HG03342 (cell line): ENCODE measurements at regions not wholly inside any gene's neighbourhood (a gene's known extent, or its start where the extent isn't known, plus 50 kb on each side); places are given as distances from the start of the nearest gene placed in this dataset.
"Not testable (repeated sequence)": the region's sequence is repeated elsewhere in the genome, so short reads cannot be mapped to it uniquely, and the experiment has no call there.

Experiments
- ATAC-seq: cut with Tn5 transposase; IDR thresholded peaks from one replicate; pipeline ENCODE4 v1.9.1; 2021; ENCODE audit warnings: mild to moderate bottlenecking, moderate library complexity; ENCODE audit not compliant: unreplicated experiment

GRCh38 chrX:81857192-81857591 lies 655.3 kb downstream of the SH3BGRL start:
- no peak for ATAC-seq

GRCh38 chrX:81866873-81867272 lies 665.0 kb downstream of the SH3BGRL start:
- no peak for ATAC-seq

GRCh38 chrX:81868979-81869378 lies 667.1 kb downstream of the SH3BGRL start:
- no peak for ATAC-seq

GRCh38 chrX:81874807-81875206 lies 672.9 kb downstream of the SH3BGRL start:
- no peak for ATAC-seq

- ATAC-seq: no peak
Observed at GRCh38 chrX:81875800-81876199, 673.9 kb downstream of the SH3BGRL start.

- no peak for ATAC-seq
Observed at GRCh38 chrX:81876437-81876836, 674.5 kb downstream of the SH3BGRL start.

GRCh38 chrX:81890521-81890920 lies 688.6 kb downstream of the SH3BGRL start:
- no peak for ATAC-seq

GRCh38 chrX:81900522-81900921 lies 698.6 kb downstream of the SH3BGRL start:
- ATAC-seq: no peak

- ATAC-seq: no peak
Observed at GRCh38 chrX:81925812-81926211, 723.9 kb downstream of the SH3BGRL start.

- not testable (repeated sequence) for ATAC-seq
Observed at GRCh38 chrX:81945911-81946310, 744.0 kb downstream of the SH3BGRL start.

GRCh38 chrX:81957318-81957717 lies 755.4 kb downstream of the SH3BGRL start:
- ATAC-seq: no peak

GRCh38 chrX:81957900-81958545 lies 756.1 kb downstream of the SH3BGRL start:
- peak; percentile 86 for ATAC-seq

GRCh38 chrX:81959964-81960363 lies 758.1 kb downstream of the SH3BGRL start:
- ATAC-seq: no peak

- ATAC-seq: not testable (repeated sequence)
Observed at GRCh38 chrX:81974413-81974812, 772.5 kb downstream of the SH3BGRL start.

GRCh38 chrX:81979806-81980515 lies 778.1 kb downstream of the SH3BGRL start:
- ATAC-seq: no peak

- ATAC-seq: not testable (repeated sequence)
Observed at GRCh38 chrX:81987217-81987616, 785.3 kb downstream of the SH3BGRL start.

GRCh38 chrX:81996166-81996565 lies 794.3 kb downstream of the SH3BGRL start:
- no peak for ATAC-seq

GRCh38 chrX:82029571-82030218 lies 827.8 kb downstream of the SH3BGRL start:
- no peak for ATAC-seq

- ATAC-seq: no peak
Observed at GRCh38 chrX:82031250-82031649, 829.3 kb downstream of the SH3BGRL start.

- no peak for ATAC-seq
Observed at GRCh38 chrX:82038793-82039192, 836.9 kb downstream of the SH3BGRL start.

GRCh38 chrX:82041034-82041433 lies 839.1 kb downstream of the SH3BGRL start:
- ATAC-seq: no peak

- ATAC-seq: no peak
Observed at GRCh38 chrX:82058728-82059127, 856.8 kb downstream of the SH3BGRL start.
